Keratinocyte (primary cell): ENCODE measurements at regions not wholly inside any gene's neighbourhood (a gene's known extent, or its start where the extent isn't known, plus 50 kb on each side); places are given as distances from the start of the nearest gene placed in this dataset.

Experiments
- DNase-seq: peaks from one replicate; pipeline ENCODE4 v3.0.0-alpha.2; 2011; ENCODE audit warnings: low read depth, missing footprints, low spot score
- FAIRE-seq: peaks from 2 replicates; lab custom pipeline; 2011; peaks lifted over from hg19 to GRCh38; lab: Jason Lieb, UNC
- H2AFZ ChIP-seq: 2 replicates; pipeline ENCODE4 v1.6.0; 2012; ENCODE audit warnings: low read length, control low read depth, inconsistent platforms; ENCODE audit not compliant: control insufficient read depth
- H3K27ac ChIP-seq: 2 replicates; pipeline ENCODE4 v1.5.1; 2011; ENCODE audit warnings: low read length; ENCODE audit not compliant: control insufficient read depth, insufficient read depth
- H3K27me3 ChIP-seq: 3 replicates; pipeline ENCODE4 v1.6.0; 2011; ENCODE audit warnings: low read length; ENCODE audit not compliant: control insufficient read depth, insufficient read depth; ENCODE audit errors: extremely low read depth
- H3K36me3 ChIP-seq, 2 experiments: 2 replicates in 1 of 2; 3 replicates in 1 of 2; pipeline ENCODE4 v1.5.1; 2011; ENCODE audit warnings: low read length in 2 of 2, mild to moderate bottlenecking in 1 of 2; ENCODE audit not compliant: control insufficient read depth in 2 of 2, insufficient read depth in 2 of 2; ENCODE audit errors: extremely low read depth in 1 of 2
- H3K4me1 ChIP-seq: 3 replicates; pipeline ENCODE4 v1.5.1; 2011; ENCODE audit warnings: low read length; ENCODE audit not compliant: control insufficient read depth, insufficient read depth; ENCODE audit errors: extremely low read depth
- H3K4me2 ChIP-seq: 3 replicates; pipeline ENCODE4 v1.6.0; 2011; ENCODE audit warnings: low read depth, low read length; ENCODE audit not compliant: control insufficient read depth, insufficient read depth; ENCODE audit errors: extremely low read depth
- H3K4me3 ChIP-seq, 3 experiments: fragments of 200-600 bp in 1 of 3; sonication (generic) in 1 of 3; 2 replicates in 2 of 3; 3 replicates in 1 of 3; pipeline ENCODE4 v1.5.1; 2011 to 2016; ENCODE audit warnings: low read length in 3 of 3, mild to moderate bottlenecking in 3 of 3, control low read depth in 2 of 3, inconsistent platforms in 1 of 3, low read depth in 1 of 3, mixed read lengths in 1 of 3, mixed run types in 1 of 3, moderate library complexity in 1 of 3; ENCODE audit not compliant: control insufficient read depth in 2 of 3, insufficient read depth in 2 of 3; ENCODE audit errors: extremely low read depth in 1 of 3
- H3K79me2 ChIP-seq: 2 replicates; pipeline ENCODE4 v1.6.0; 2012; ENCODE audit warnings: low read length; ENCODE audit not compliant: control insufficient read depth, insufficient read depth
- H3K9ac ChIP-seq: 3 replicates; pipeline ENCODE4 v1.6.0; 2011; ENCODE audit warnings: low read length; ENCODE audit not compliant: control insufficient read depth, insufficient read depth; ENCODE audit errors: extremely low read depth
- H3K9me1 ChIP-seq: 3 replicates; pipeline ENCODE4 v1.6.0; 2011; ENCODE audit warnings: low read length; ENCODE audit not compliant: control insufficient read depth, insufficient read depth; ENCODE audit errors: extremely low read depth
- H3K9me3 ChIP-seq: 2 replicates; pipeline ENCODE4 v1.5.1; 2012; ENCODE audit warnings: low read depth, low read length; ENCODE audit not compliant: control insufficient read depth
- H4K20me1 ChIP-seq: 3 replicates; pipeline ENCODE4 v1.6.0; 2011; ENCODE audit warnings: low read length; ENCODE audit not compliant: control insufficient read depth, insufficient read depth; ENCODE audit errors: extremely low read depth
- EZH2 ChIP-seq: IDR thresholded peaks from one replicate; pipeline ENCODE4 v1.6.1; 2012; ENCODE audit warnings: inconsistent platforms, mild to moderate bottlenecking, low read length, moderate library complexity
- dilution Hi-C: fragments of 300-500 bp; cut with MboI; formaldehyde crosslinking; loops from one replicate; pipeline ENCODE4 v1.7.0; 2020; ENCODE audit warnings: low sequenced_read_pairs; ENCODE audit not compliant: extremely low pct_ligation_motif_present
- TF ChIP-seq, protein P1 (sequence below), 3 experiments: IDR thresholded peaks in 1 of 3; conservative IDR thresholded peaks in 1 of 3; optimal IDR thresholded peaks in 1 of 3; 2 replicates in 2 of 3; 3 replicates in 1 of 3; pipeline versions ENCODE3 to v1.5.1; 2011; ENCODE audit warnings: low read length in 3 of 3, mild to moderate bottlenecking in 3 of 3, moderate library complexity in 2 of 3, control low read depth in 1 of 3, inconsistent platforms in 1 of 3; ENCODE audit not compliant: insufficient read depth in 2 of 3; ENCODE audit errors: extremely low read depth in 1 of 3

DNA sequence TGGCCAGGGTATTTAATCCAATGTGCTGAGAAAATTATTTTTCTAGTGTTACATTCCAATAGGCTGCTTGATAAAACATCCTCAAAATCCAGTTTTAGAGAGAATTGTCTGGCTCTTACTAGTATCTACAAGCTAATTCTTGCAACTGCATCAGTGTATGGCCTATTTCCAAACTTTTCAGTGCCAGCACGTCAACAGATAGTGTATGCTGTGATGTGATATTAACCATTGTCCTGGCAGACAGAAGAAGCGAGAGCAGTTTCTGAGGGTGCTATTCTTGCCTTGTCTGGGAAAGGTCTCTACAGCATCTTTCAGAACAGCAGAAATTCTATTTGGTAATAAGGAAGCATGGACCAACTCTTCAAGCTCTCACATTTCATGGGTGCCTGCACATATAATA lies 174.2 kb upstream of the CDH12 start:
- DNase-seq (no peak), FAIRE-seq (no peak)
- Histone ChIP-seq H3K9ac (no peak overlapping the region), H3K9me3 (no peaks in the 10 kb centered on the region), H3K4me2 (no peak overlapping the region), H4K20me1 (no peaks in the 10 kb centered on the region), H3K79me2 (no peaks in the 10 kb centered on the region), H3K27me3 (no peaks in the 10 kb centered on the region), H2AFZ (no peak overlapping the region), H3K4me1 (no peaks in the 10 kb centered on the region), H3K9me1 (no peaks in the 10 kb centered on the region), H3K4me3 (no peak overlapping the region), H3K27ac (no peak overlapping the region), H3K36me3 (no peaks in the 10 kb centered on the region)
- TF ChIP-seq, protein P1, sequence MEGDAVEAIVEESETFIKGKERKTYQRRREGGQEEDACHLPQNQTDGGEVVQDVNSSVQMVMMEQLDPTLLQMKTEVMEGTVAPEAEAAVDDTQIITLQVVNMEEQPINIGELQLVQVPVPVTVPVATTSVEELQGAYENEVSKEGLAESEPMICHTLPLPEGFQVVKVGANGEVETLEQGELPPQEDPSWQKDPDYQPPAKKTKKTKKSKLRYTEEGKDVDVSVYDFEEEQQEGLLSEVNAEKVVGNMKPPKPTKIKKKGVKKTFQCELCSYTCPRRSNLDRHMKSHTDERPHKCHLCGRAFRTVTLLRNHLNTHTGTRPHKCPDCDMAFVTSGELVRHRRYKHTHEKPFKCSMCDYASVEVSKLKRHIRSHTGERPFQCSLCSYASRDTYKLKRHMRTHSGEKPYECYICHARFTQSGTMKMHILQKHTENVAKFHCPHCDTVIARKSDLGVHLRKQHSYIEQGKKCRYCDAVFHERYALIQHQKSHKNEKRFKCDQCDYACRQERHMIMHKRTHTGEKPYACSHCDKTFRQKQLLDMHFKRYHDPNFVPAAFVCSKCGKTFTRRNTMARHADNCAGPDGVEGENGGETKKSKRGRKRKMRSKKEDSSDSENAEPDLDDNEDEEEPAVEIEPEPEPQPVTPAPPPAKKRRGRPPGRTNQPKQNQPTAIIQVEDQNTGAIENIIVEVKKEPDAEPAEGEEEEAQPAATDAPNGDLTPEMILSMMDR (optimal IDR thresholded peaks at IDR 0.05 in 1 of 3, IDR thresholded peaks at IDR 0.05 in 1 of 3, conservative IDR thresholded peaks at IDR 0.05 in 1 of 3; ENCODE audit: extremely low read depth in 1 of 3, insufficient read depth in 2 of 3, low read length in 3 of 3), result no peak
- no peak for TF ChIP-seq EZH2
- dilution Hi-C loops, result no loop called here

DNA sequence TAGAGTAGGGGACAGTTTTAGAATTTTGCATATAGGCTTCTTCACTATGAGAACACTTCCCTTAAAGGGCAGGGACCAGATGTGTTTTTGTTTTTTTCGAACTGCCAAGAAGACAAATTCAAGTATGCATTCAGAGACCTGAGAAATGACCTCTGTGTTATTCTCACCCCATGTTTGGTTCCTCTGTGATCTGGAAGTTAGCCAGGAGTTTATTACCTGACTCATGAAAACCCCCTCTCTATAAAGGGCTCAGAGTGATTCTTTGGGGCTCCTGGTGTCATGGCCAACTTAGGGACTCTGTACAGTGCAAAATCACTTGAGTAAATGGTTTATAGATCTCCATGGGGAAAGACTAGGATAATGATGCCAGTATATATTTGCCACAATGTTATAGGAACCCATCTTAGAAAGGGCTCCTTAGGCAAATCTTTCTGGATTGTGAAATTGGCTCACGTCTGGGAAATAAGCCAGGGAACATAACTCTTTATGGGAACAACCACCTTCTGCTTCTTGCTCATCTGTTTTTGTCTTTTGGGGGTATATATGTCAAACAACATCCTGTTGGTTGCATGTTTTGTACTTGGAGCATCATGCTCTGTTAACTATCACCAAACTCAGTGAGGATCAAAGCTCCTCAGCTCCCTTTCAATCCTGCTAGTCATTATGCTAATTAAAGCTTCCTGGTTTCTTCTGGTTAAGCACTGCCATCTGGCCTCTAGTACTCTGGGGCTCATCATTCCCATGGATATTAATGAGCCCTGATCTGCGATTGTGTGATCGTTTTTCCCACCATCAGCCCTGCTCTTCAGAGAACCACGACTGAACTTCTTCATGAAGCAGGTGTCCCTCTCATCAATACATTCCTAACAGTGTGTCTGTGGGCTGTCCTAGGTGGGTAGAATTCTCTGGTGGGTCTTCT lies 173.4 kb upstream of the CDH12 start:
- FAIRE-seq (no peak), DNase-seq (no peak)
- Histone ChIP-seq H3K4me1 (no peaks in the 10 kb centered on the region), H3K79me2 (no peaks in the 10 kb centered on the region), H2AFZ (no peak overlapping the region), H4K20me1 (no peaks in the 10 kb centered on the region), H3K9ac (no peak overlapping the region), H3K9me3 (no peaks in the 10 kb centered on the region), H3K27me3 (no peaks in the 10 kb centered on the region), H3K36me3 (no peaks in the 10 kb centered on the region), H3K9me1 (no peaks in the 10 kb centered on the region), H3K27ac (no peak overlapping the region), H3K4me3 (no peak overlapping the region), H3K4me2 (no peak overlapping the region)
- dilution Hi-C loops, result no loop called here
- TF ChIP-seq, protein P1 (optimal IDR thresholded peaks at IDR 0.05 in 1 of 3, IDR thresholded peaks at IDR 0.05 in 1 of 3, conservative IDR thresholded peaks at IDR 0.05 in 1 of 3; ENCODE audit: extremely low read depth in 1 of 3, insufficient read depth in 2 of 3, low read length in 3 of 3), result no peak
- no peak for TF ChIP-seq EZH2
